K562 (cell line): ENCODE measurements at regions not wholly inside any gene's neighbourhood (a gene's known extent, or its start where the extent isn't known, plus 50 kb on each side); places are given as distances from the start of the nearest gene placed in this dataset.

Experiments
- ATF3 ChIP-seq, 2 experiments: fragments of 450-650 bp in 1 of 2; sonication (generic) in 1 of 2; formaldehyde crosslinking in 1 of 2; IDR thresholded peaks in 1 of 2; conservative IDR thresholded peaks in 1 of 2; 2 replicates each; pipeline versions ENCODE4 v1.6.1 to v1.8.1; 2016 to 2023; ENCODE audit warnings: mild to moderate bottlenecking in 2 of 2, moderate library complexity in 2 of 2, inconsistent platforms in 1 of 2, missing genetic modification reagents in 1 of 2
- ATF4 ChIP-seq: fragments of 450-650 bp; formaldehyde crosslinking; IDR thresholded peaks from 2 replicates; pipeline ENCODE4 v1.4.0; 2022; ENCODE audit warnings: mild to moderate bottlenecking, moderate library complexity
- JUND ChIP-seq, 2 experiments: IDR thresholded peaks; 2 replicates in 1 of 2; 3 replicates in 1 of 2; pipeline ENCODE4 v1.6.1; 2011; ENCODE audit warnings: borderline replicate concordance in 2 of 2, low read depth in 2 of 2, low read length in 2 of 2, improper control_type of control experiment in 1 of 2, missing biosample characterization in 1 of 2, missing genetic modification characterization in 1 of 2, missing genetic modification reagents in 1 of 2
- MEF2D ChIP-seq: conservative IDR thresholded peaks from 2 replicates; pipeline ENCODE4 v1.6.1; 2016; ENCODE audit warnings: low read depth, missing genetic modification characterization, missing compliant biosample characterization
- MTA3 ChIP-seq: fragments of 450-650 bp; formaldehyde crosslinking; IDR thresholded peaks from 2 replicates; pipeline ENCODE4 v1.6.1; 2017; ENCODE audit warnings: mild to moderate bottlenecking, borderline replicate concordance
- NONO ChIP-seq, 2 experiments: fragments of 200-400 bp in 1 of 2; fragments of 450-650 bp in 1 of 2; formaldehyde crosslinking in 1 of 2; IDR thresholded peaks; 2 replicates each; pipeline ENCODE4 v1.6.1; 2017; ENCODE audit warnings: low read depth in 2 of 2, mild to moderate bottlenecking in 2 of 2, moderate library complexity in 2 of 2, low read length in 1 of 2
- PHF21A ChIP-seq: fragments of 450-650 bp; IDR thresholded peaks from 2 replicates; pipeline ENCODE4 v1.6.1; 2017; ENCODE audit warnings: low read depth, borderline replicate concordance
- POLR2B ChIP-seq: fragments of 450-650 bp; IDR thresholded peaks from 2 replicates; pipeline ENCODE4 v1.6.1; 2018; ENCODE audit warnings: low read depth; ENCODE audit not compliant: partially characterized antibody
- POLR2G ChIP-seq: fragments of 200-400 bp; formaldehyde crosslinking; IDR thresholded peaks from 2 replicates; pipeline ENCODE4 v1.6.1; 2017; ENCODE audit warnings: low read depth, mild to moderate bottlenecking, antibody characterized with exemption, low read length, moderate library complexity
- PTBP1 ChIP-seq: fragments of 200-400 bp; formaldehyde crosslinking; IDR thresholded peaks from 2 replicates; pipeline ENCODE4 v1.6.1; 2017; ENCODE audit warnings: low read depth, low read length
- PTRF ChIP-seq: fragments of 450-650 bp; IDR thresholded peaks from 2 replicates; pipeline ENCODE4 v1.6.1; 2016; ENCODE audit warnings: mild to moderate bottlenecking, missing genetic modification characterization, missing compliant biosample characterization
- RBM22 ChIP-seq: fragments of 200-400 bp; formaldehyde crosslinking; IDR thresholded peaks from 2 replicates; pipeline ENCODE4 v1.6.1; 2018; ENCODE audit warnings: low read length, low read depth; ENCODE audit not compliant: poor library complexity, severe bottlenecking
- SETDB1 ChIP-seq: IDR thresholded peaks from one replicate; pipeline ENCODE4 v1.6.1; 2012; ENCODE audit warnings: low read length, control low read depth, inconsistent platforms
- SRSF3 ChIP-seq: fragments of 200-400 bp; formaldehyde crosslinking; IDR thresholded peaks from 2 replicates; pipeline ENCODE4 v1.6.1; 2016; ENCODE audit warnings: mild to moderate bottlenecking, low read length, moderate library complexity; ENCODE audit not compliant: insufficient read depth
- THAP12 ChIP-seq: fragments of 250-450 bp; sonication (Bioruptor Pico); IDR thresholded peaks from 2 replicates; pipeline ENCODE4 v1.9.0; 2021; ENCODE audit warnings: mild to moderate bottlenecking, inconsistent platforms
- WHSC1 ChIP-seq: IDR thresholded peaks from one replicate; pipeline ENCODE4 v1.6.1; 2012; ENCODE audit warnings: low read length, control low read depth, inconsistent platforms
- ZNF668 ChIP-seq: fragments of 250-450 bp; sonication (Bioruptor Pico); IDR thresholded peaks from 2 replicates; pipeline ENCODE4 v1.8.0; 2022; ENCODE audit warnings: mild to moderate bottlenecking, inconsistent platforms
- TF ChIP-seq, protein P1 (sequence below): fragments of 450-650 bp; IDR thresholded peaks from 2 replicates; pipeline ENCODE4 v1.6.1; 2014; ENCODE audit warnings: low read depth, mild to moderate bottlenecking, moderate library complexity, borderline replicate concordance
- TF ChIP-seq, protein P2 (sequence below): fragments of 250-450 bp; sonication (Bioruptor Pico); IDR thresholded peaks from 2 replicates; pipeline ENCODE4 v1.8.0; 2022; ENCODE audit warnings: moderate library complexity, mild to moderate bottlenecking, inconsistent platforms

- TF ChIP-seq THAP12 (CRISPR knock-in tag) (no peak), POLR2G (no peak), ATF3 (IDR thresholded peaks at IDR 0.05) (peak; percentile 72), ATF3 (CRISPR knock-in tag; conservative IDR thresholded peaks at IDR 0.05) (no peak), ATF4 (CRISPR knock-in tag) (peak; percentile 57; the same call in 1 of the 2 replicates), PHF21A (no peak), MTA3 (no peak), PTRF (tag) (no peak), NONO (IDR thresholded peaks at IDR 0.05; ENCODE audit: low read depth in 2 of 2, low read length in 1 of 2) (no peak), JUND (IDR thresholded peaks at IDR 0.05; ENCODE audit: borderline replicate concordance, low read depth, low read length) (0 out of 2 replicates have a peak, but pooled peaks have one; percentile 14), JUND (tag; IDR thresholded peaks at IDR 0.05; ENCODE audit: borderline replicate concordance, low read depth, low read length) (no peak), ZNF668 (CRISPR knock-in tag) (no peak), POLR2B (no peak), WHSC1 (no peak), RBM22 (no peak), PTBP1 (no peak), MEF2D (tag) (no peak), SETDB1 (no peak), SRSF3 (no peak)
- TF ChIP-seq, protein P1, sequence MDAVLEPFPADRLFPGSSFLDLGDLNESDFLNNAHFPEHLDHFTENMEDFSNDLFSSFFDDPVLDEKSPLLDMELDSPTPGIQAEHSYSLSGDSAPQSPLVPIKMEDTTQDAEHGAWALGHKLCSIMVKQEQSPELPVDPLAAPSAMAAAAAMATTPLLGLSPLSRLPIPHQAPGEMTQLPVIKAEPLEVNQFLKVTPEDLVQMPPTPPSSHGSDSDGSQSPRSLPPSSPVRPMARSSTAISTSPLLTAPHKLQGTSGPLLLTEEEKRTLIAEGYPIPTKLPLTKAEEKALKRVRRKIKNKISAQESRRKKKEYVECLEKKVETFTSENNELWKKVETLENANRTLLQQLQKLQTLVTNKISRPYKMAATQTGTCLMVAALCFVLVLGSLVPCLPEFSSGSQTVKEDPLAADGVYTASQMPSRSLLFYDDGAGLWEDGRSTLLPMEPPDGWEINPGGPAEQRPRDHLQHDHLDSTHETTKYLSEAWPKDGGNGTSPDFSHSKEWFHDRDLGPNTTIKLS, result no peak
- TF ChIP-seq, protein P2, sequence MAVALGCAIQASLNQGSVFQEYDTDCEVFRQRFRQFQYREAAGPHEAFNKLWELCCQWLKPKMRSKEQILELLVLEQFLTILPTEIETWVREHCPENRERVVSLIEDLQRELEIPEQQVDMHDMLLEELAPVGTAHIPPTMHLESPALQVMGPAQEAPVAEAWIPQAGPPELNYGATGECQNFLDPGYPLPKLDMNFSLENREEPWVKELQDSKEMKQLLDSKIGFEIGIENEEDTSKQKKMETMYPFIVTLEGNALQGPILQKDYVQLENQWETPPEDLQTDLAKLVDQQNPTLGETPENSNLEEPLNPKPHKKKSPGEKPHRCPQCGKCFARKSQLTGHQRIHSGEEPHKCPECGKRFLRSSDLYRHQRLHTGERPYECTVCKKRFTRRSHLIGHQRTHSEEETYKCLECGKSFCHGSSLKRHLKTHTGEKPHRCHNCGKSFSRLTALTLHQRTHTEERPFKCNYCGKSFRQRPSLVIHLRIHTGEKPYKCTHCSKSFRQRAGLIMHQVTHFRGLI (CRISPR knock-in tag), result no peak
These were observed 105.1 kb upstream of the ZEB1 start (continued) for GRCh38 chr10:31213959-31214358.
